ENCODE measurements at regions not wholly inside any gene's neighbourhood (a gene's known extent, or its start where the extent isn't known, plus 50 kb on each side); places are given as distances from the start of the nearest gene placed in this dataset.

DNA sequence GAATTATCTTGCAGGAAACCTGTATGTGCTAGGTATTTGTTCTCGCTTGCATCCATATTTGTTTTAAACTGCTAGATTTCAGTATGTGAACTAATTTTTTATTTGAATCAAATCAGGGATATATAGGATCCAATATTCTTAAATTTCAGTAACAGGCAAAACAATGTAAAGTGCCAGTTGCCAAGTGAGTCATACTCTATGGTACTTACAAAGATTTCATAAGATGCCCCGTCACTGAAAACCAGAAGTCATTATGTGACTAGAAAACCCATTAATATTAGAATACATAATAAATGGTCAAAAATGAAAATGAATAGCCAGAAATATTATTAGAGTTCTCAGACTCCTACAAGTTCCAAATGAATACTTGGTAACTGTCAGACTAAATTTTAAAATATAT lies 481.2 kb downstream of the TFAP2A start:
- intact Hi-C loops (cut with micrococcal nuclease): no loop called here
- no peak for DNase-seq
- TF ChIP-seq CTCF (IDR thresholded peaks at IDR 0.05): no peak
- Histone ChIP-seq H3K4me2 (replicated peaks; ENCODE audit: extremely low read depth, low read length, poor library complexity, severe bottlenecking) (no peak overlapping the region), H4K20me1 (ENCODE audit: insufficient read depth, low read length) (no peaks in the 10 kb centered on the region), H3K79me2 (ENCODE audit: insufficient read depth, low read length) (no peaks in the 10 kb centered on the region), H3K9me3 (replicated peaks in 1 of 2; ENCODE audit: control insufficient read depth in 1 of 2, insufficient read depth in 1 of 2, low read length in 2 of 2) (no peaks in the 10 kb centered on the region), H3K9ac (ENCODE audit: insufficient read depth, low read length, poor library complexity, severe bottlenecking) (no peak overlapping the region), H3K4me3 (replicated peaks in 1 of 3; ENCODE audit: low read depth in 2 of 3, low read length in 3 of 3) (no peak overlapping the region), H3K27ac (ENCODE audit: low read depth in 1 of 2, low read length in 2 of 2) (no peak overlapping the region), H3K4me1 (ENCODE audit: control insufficient read depth in 1 of 2, insufficient read depth in 2 of 2, low read length in 2 of 2) (no peaks in the 10 kb centered on the region), H3K36me3 (replicated peaks in 1 of 2; ENCODE audit: control insufficient read depth in 1 of 2, insufficient read depth in 2 of 2, low read length in 2 of 2) (no peaks in the 10 kb centered on the region), H3K27me3 (ENCODE audit: control insufficient read depth in 2 of 2, insufficient read depth in 2 of 2, low read length in 2 of 2) (no peaks in the 10 kb centered on the region), H2AFZ (ENCODE audit: insufficient read depth, low read depth, low read length, poor library complexity, severe bottlenecking) (no peak overlapping the region)
- Mint-ChIP-seq H3K27me3 (ENCODE audit: low read depth in 3 of 3) (peaks cover 0 to 2% (median 0%) of the 10 kb centered on the region in 3 donors), H3K4me3 (no peak overlapping the region), H3K4me1 (no peaks in the 10 kb centered on the region), H3K36me3 (no peaks in the 10 kb centered on the region), H3K9me3 (peaks cover 0 to 3% (median 0%) of the 10 kb centered on the region in 7 donors), H3K27ac (no peak overlapping the region)
- no CpG with 5 or more reads among the region's 2 CpGs for WGBS (ENCODE audit: insufficient coverage)

DNA sequence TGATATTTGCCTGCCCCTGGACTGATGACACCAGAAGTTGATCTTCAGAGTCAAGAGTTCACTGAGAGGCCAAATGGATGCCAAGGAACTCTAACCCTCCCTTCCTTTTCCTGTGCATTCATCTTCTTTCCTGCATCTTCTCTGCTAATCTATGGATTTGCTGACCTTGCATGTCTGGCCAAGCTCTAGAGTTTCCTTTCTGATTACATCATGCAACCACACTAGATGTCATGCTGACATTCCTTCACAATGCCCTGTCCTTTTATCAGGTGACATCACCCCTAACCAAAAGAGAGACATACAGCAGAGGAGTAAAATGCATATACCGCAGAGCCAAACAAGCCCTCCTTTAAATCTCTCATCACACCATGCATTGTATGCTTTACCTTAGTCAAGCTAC lies 487.6 kb downstream of the TFAP2A start:
- peaks cover 0 to 9% (median 3%) of the 10 kb centered on the region in 7 donors for H3K9me3 Mint-ChIP-seq
- no peak overlapping the region for H3K4me3 ChIP-seq (replicated peaks in 1 of 3; ENCODE audit: low read depth in 2 of 3, low read length in 3 of 3)
- DNase-seq: no peak
- H3K27ac Mint-ChIP-seq: no peak overlapping the region
- no peaks in the 10 kb centered on the region for H3K79me2 ChIP-seq (ENCODE audit: insufficient read depth, low read length)
- H3K4me1 Mint-ChIP-seq: no peaks in the 10 kb centered on the region
- H3K27me3 ChIP-seq (ENCODE audit: control insufficient read depth in 2 of 2, insufficient read depth in 2 of 2, low read length in 2 of 2): no peaks in the 10 kb centered on the region
- no peaks in the 10 kb centered on the region for H4K20me1 ChIP-seq (ENCODE audit: insufficient read depth, low read length)
- H3K9me3 ChIP-seq (replicated peaks in 1 of 2; ENCODE audit: control insufficient read depth in 1 of 2, insufficient read depth in 1 of 2, low read length in 2 of 2): no peaks in the 10 kb centered on the region
- H3K4me2 ChIP-seq (replicated peaks; ENCODE audit: extremely low read depth, low read length, poor library complexity, severe bottlenecking): no peak overlapping the region
- H3K36me3 Mint-ChIP-seq: no peaks in the 10 kb centered on the region
- H3K36me3 ChIP-seq (replicated peaks in 1 of 2; ENCODE audit: control insufficient read depth in 1 of 2, insufficient read depth in 2 of 2, low read length in 2 of 2): no peaks in the 10 kb centered on the region
- WGBS (ENCODE audit: insufficient coverage): no CpG with 5 or more reads among the region's 1 CpG
- intact Hi-C loops (cut with micrococcal nuclease): no loop called here
- H3K27me3 Mint-ChIP-seq (ENCODE audit: low read depth in 3 of 3): no peaks in the 10 kb centered on the region
- no peak overlapping the region for H2AFZ ChIP-seq (ENCODE audit: insufficient read depth, low read depth, low read length, poor library complexity, severe bottlenecking)
- no peak overlapping the region for H3K9ac ChIP-seq (ENCODE audit: insufficient read depth, low read length, poor library complexity, severe bottlenecking)
- no peak overlapping the region for H3K27ac ChIP-seq (ENCODE audit: low read depth in 1 of 2, low read length in 2 of 2)
- H3K4me3 Mint-ChIP-seq: no peak overlapping the region
- H3K4me1 ChIP-seq (ENCODE audit: control insufficient read depth in 1 of 2, insufficient read depth in 2 of 2, low read length in 2 of 2): no peaks in the 10 kb centered on the region
- TF ChIP-seq CTCF (IDR thresholded peaks at IDR 0.05): no peak
